Bronchial epithelial cell (primary cell): ENCODE measurements at regions not wholly inside any gene's neighbourhood (a gene's known extent, or its start where the extent isn't known, plus 50 kb on each side); places are given as distances from the start of the nearest gene placed in this dataset.

Experiments used
- DNase-seq: peaks from one replicate; pipeline ENCODE4 v3.0.0-alpha.2; 2010; ENCODE audit warnings: low read depth
- FAIRE-seq: peaks from 2 replicates; lab custom pipeline; 2011; peaks lifted over from hg19 to GRCh38; lab: Jason Lieb, UNC
- H3K27me3 ChIP-seq: 2 replicates; pipeline ENCODE4 v1.5.1; 2011; ENCODE audit warnings: low read length; ENCODE audit not compliant: control insufficient read depth, insufficient read depth
- H3K36me3 ChIP-seq: 2 replicates; pipeline ENCODE4 v1.5.1; 2011; ENCODE audit warnings: low read length; ENCODE audit not compliant: control insufficient read depth, insufficient read depth
- H3K4me3 ChIP-seq: 2 replicates; pipeline ENCODE4 v1.5.1; 2011; ENCODE audit warnings: mild to moderate bottlenecking, low read depth, low read length, control low read depth
- TF ChIP-seq, protein P1 (sequence below): IDR thresholded peaks from 2 replicates; pipeline ENCODE4 v1.5.1; 2011; ENCODE audit warnings: mild to moderate bottlenecking, moderate library complexity, low read length, control low read depth, inconsistent platforms; ENCODE audit not compliant: insufficient read depth, severe bottlenecking

DNA sequence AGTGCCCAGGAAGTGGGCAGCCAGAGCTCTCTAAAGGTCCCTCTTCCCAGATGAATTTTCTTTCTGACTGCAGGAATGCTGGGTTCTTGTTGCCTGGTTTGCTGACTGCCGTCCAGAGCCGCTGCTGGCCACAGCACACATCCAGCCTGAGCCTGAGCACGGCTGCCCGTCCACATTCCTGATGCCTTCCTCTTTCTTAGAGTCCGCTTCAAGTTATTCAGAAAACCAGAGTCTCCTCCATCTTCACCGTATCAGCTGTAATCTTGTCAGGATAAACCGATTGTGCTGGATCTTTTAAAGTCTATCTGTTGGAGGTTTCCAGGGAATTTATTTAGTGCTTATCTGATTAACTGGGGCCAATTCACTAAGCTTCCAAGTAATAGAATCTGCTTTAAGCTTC, 84.8 kb upstream of the BCAR3 start:
- Histone ChIP-seq H3K4me3 (no peak overlapping the region), H3K27me3 (no peaks in the 10 kb centered on the region), H3K36me3 (no peaks in the 10 kb centered on the region)
- FAIRE-seq = no peak
- DNase-seq = no peak
- TF ChIP-seq, protein P1, sequence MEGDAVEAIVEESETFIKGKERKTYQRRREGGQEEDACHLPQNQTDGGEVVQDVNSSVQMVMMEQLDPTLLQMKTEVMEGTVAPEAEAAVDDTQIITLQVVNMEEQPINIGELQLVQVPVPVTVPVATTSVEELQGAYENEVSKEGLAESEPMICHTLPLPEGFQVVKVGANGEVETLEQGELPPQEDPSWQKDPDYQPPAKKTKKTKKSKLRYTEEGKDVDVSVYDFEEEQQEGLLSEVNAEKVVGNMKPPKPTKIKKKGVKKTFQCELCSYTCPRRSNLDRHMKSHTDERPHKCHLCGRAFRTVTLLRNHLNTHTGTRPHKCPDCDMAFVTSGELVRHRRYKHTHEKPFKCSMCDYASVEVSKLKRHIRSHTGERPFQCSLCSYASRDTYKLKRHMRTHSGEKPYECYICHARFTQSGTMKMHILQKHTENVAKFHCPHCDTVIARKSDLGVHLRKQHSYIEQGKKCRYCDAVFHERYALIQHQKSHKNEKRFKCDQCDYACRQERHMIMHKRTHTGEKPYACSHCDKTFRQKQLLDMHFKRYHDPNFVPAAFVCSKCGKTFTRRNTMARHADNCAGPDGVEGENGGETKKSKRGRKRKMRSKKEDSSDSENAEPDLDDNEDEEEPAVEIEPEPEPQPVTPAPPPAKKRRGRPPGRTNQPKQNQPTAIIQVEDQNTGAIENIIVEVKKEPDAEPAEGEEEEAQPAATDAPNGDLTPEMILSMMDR = no peak

DNA sequence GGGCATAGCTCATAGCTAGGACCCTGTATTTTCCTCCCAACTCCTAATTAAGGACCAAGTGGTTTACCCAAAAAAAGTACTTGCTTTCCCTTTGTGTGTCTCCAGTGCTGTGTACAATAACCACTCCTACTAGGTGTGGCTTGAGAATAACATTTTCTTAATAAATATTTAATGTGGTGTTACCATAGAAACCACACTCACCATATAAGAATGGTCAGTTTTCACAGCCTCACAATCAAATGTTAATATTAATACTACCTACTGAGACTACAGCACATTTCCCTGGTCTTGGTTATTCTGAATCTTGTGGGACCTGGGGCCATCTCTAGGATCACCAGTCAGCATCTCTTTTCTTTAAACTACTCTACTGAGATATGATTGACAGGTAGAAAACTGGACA, 83.5 kb upstream of the BCAR3 start:
- Histone ChIP-seq H3K4me3 (no peak overlapping the region), H3K36me3 (no peaks in the 10 kb centered on the region), H3K27me3 (no peaks in the 10 kb centered on the region)
- FAIRE-seq (no peak), DNase-seq (no peak)
- TF ChIP-seq, protein P1 = no peak

DNA sequence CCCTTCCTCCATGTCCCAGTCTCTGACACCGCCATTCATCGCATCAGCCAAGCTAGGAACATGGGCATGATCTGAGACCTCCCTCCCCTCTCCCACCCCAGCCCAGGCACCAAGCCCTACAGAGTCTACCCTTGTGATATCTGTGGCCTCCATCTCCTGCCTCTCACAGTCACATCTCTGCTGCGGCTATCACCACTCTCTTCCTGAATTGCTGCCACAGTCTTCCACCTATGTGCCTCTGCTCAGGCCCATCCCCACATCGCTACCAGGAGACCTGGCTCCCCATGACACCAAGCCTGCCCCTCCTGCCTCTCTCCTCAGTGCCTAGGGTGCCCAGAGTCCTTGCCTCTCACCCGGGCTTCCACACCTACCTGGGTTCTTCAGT, 82.7 kb upstream of the BCAR3 start:
- DNase-seq (no peak), FAIRE-seq (no peak)
- H3K4me3 ChIP-seq = no peak overlapping the region
- TF ChIP-seq, protein P1 = no peak
- no peaks in the 10 kb centered on the region for H3K27me3 ChIP-seq
- no peaks in the 10 kb centered on the region for H3K36me3 ChIP-seq

DNA sequence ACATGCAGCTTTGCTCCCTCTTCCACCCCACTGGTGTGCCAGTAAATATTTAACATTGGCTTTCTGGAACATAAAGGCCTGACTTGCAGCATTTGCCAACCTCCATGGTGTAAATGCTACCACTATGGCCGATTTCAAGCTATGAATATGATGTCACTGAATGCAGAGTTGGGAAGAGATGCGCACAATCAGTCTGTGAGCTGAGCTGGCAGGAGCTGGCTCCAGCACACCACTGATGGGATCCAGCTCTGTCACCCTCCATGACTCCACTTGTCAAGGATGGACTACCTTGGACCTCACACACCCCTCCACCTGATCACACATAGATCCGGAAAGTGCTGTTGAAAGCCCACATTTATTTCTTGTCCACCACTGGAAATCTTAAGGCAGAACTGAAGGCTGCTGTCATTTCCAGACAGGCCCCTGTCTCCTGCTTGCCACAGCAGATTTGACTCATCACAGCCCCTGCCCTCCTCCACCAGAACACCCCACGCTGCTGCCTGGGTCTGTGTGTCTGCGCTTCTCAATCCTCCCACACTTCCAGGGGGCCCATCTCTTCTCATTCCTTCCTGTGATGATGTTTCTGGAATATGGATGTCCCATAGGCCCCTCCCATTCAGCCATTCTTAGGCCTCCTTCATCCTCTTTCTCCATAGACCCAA, 82.2 kb upstream of the BCAR3 start:
- FAIRE-seq = no peak
- TF ChIP-seq, protein P1 = no peak
- H3K4me3 ChIP-seq = no peak overlapping the region
- no peak for DNase-seq
- no peaks in the 10 kb centered on the region for H3K27me3 ChIP-seq
- no peaks in the 10 kb centered on the region for H3K36me3 ChIP-seq

DNA sequence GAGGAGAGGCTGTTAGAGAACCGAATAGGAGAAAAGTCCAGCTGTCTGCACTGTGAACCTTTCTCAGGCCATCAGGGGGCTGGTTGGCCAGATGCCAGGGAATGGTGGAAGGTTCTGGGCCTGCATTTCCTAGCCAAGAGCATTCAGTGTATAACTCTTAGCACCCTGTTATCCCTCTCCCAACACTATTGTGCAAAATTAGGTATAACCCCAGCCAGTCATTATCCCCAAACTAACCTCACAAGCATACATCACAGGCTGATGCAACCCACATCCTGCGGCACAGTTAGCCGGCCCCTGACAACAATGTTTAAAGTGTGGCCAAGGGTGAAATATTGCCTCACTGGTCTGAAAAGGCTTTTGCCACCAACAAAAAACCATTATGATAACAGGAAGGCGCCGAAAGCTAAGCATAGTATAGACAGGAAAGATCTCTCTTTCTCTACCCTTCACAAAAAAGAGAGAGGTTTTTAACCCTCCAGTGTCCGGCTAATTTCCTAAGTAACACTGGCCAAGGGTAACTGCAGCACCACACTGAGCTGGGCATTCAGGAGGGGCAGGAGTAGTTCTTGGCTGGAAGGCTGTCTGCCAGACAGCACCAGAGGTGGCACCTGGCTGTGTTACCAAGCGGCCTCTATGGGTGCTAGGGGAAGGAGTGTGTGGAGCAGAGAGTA, 77.3 kb upstream of the BCAR3 start:
- DNase-seq (no peak), FAIRE-seq (no peak)
- Histone ChIP-seq H3K36me3 (no peaks in the 10 kb centered on the region), H3K4me3 (no peak overlapping the region), H3K27me3 (no peaks in the 10 kb centered on the region)
- TF ChIP-seq, protein P1 = no peak
